LoVo (cell line): ENCODE measurements at regions not wholly inside any gene's neighbourhood (a gene's known extent, or its start where the extent isn't known, plus 50 kb on each side); places are given as distances from the start of the nearest gene placed in this dataset.

Source experiments
- DNase-seq: peaks from one replicate; pipeline ENCODE4 v3.0.0-alpha.2; 2016; ENCODE audit warnings: low spot score

- DNase-seq = no peak
Observed at GRCh38 chr1:82879701-82880305, 1079.1 kb downstream of the ADGRL2 start.

- DNase-seq = no peak
Observed at GRCh38 chr1:82875170-82875569, 1074.4 kb downstream of the ADGRL2 start.

GRCh38 chr1:82874041-82874440 is 1073.3 kb downstream of the ADGRL2 start:
- DNase-seq = no peak

GRCh38 chr1:82870332-82870731 is 1069.6 kb downstream of the ADGRL2 start:
- no peak for DNase-seq

- DNase-seq = no peak
Observed at GRCh38 chr1:82867781-82868180, 1067.0 kb downstream of the ADGRL2 start.

- no peak for DNase-seq
Observed at GRCh38 chr1:82861749-82862148, 1061.0 kb downstream of the ADGRL2 start.

GRCh38 chr1:82858031-82858430 is 1057.3 kb downstream of the ADGRL2 start:
- DNase-seq = no peak

GRCh38 chr1:82849460-82849859 is 1048.7 kb downstream of the ADGRL2 start:
- no peak for DNase-seq

GRCh38 chr1:82848043-82848442 is 1047.3 kb downstream of the ADGRL2 start:
- DNase-seq = no peak

- no peak for DNase-seq
Observed at GRCh38 chr1:82845866-82846265, 1045.1 kb downstream of the ADGRL2 start.

- no peak for DNase-seq
Observed at GRCh38 chr1:82844911-82845827, 1044.4 kb downstream of the ADGRL2 start.

- DNase-seq = no peak
Observed at GRCh38 chr1:82844447-82844846, 1043.7 kb downstream of the ADGRL2 start.

- no peak for DNase-seq
Observed at GRCh38 chr1:82843876-82844275, 1043.1 kb downstream of the ADGRL2 start.

- no peak for DNase-seq
Observed at GRCh38 chr1:82840192-82840591, 1039.5 kb downstream of the ADGRL2 start.

- no peak for DNase-seq
Observed at GRCh38 chr1:82837766-82838465, 1037.2 kb downstream of the ADGRL2 start.

- no peak for DNase-seq
Observed at GRCh38 chr1:82836973-82837680, 1036.4 kb downstream of the ADGRL2 start.

- DNase-seq = no peak
Observed at GRCh38 chr1:82836213-82836972, 1035.7 kb downstream of the ADGRL2 start.

- DNase-seq = no peak
Observed at GRCh38 chr1:82830690-82831380, 1030.1 kb downstream of the ADGRL2 start.

- DNase-seq = no peak
Observed at GRCh38 chr1:82829527-82829926, 1028.8 kb downstream of the ADGRL2 start.

GRCh38 chr1:82823876-82824275 is 1023.1 kb downstream of the ADGRL2 start:
- no peak for DNase-seq

GRCh38 chr1:82820816-82821215 is 1020.1 kb downstream of the ADGRL2 start:
- DNase-seq = no peak
